ENCODE measurements at regions not wholly inside any gene's neighbourhood (a gene's known extent, or its start where the extent isn't known, plus 50 kb on each side); places are given as distances from the start of the nearest gene placed in this dataset.
"Not testable (repeated sequence)": the region's sequence is repeated elsewhere in the genome, so short reads cannot be mapped to it uniquely, and the experiment has no call there.

DNA sequence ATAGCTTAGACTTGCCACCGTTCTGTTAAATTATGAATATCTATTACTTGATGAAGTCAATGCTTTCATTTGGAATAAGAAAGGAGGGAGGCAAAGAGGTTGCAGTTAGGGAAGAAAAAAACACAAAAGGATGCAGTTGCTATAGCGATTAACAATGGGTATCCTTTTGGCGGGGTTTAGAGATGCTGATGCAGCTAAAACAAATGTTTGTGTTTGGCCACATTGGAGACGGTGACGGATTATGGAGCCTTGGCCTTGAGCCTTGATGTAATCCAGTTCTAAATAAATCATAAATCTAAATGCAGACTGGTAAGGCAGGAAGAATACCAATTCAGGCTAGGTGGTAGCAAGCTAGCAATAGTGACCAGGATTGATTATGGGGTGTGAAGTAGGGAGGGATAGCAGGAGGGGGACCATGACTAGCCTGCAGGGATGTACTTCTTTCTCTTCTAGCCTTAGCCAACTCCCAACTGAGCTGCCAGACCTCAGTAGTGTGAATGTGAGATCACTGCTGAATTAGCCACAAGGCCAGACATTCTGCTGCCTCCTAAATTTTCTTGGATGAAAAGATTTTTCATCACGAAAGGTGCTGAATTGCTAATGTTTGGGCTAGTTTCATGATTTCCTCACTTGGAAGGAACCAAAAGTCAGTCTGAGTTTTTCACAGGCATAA is 160.3 kb downstream of the TLR4 start:
- no peak for DNase-seq

DNA sequence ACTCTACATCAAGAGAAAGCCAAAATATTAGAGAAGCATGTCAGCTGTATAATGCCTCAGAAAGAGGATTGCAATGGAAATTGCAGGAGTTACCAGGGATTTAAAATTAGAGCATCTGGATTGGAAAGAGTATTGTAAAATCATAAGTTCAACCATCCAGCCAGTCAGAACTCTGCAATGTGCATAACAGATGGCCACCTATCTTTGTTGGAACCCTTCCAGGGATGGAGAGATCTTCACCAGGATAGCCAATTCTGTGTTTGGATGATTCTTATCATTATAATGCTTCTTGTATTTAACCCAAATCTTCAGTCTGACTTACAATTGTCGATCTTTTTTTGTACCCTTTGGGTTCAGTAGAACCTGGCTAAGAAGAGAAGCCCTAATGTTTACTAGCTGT is 164.4 kb downstream of the TLR4 start:
- no peak for DNase-seq

- no peak for DNase-seq
These were observed 165.1 kb downstream of the TLR4 start for GRCh38 chr9:117869287-117869686.

GRCh38 chr9:117869712-117870111 is 165.5 kb downstream of the TLR4 start:
- DNase-seq = no peak

DNA sequence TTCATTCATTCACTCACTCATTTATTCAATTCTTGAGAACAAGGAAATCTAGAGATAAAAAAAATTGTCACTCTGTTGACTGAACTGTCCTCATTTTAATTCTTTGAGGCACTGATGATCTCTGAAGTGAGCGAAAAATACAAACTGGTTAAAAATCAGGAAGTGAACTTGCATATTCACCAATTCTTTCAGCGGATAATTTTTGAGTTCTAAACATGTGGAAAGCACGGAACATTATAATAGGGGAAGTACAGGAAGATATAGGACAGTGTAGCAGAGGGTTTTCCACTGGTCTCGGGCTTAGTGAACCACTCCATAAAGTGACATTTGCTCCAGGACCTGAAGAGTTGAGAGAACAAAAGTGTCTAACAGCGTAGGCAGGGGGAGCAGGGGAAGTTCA is 169.5 kb downstream of the TLR4 start:
- no peak for DNase-seq

DNA sequence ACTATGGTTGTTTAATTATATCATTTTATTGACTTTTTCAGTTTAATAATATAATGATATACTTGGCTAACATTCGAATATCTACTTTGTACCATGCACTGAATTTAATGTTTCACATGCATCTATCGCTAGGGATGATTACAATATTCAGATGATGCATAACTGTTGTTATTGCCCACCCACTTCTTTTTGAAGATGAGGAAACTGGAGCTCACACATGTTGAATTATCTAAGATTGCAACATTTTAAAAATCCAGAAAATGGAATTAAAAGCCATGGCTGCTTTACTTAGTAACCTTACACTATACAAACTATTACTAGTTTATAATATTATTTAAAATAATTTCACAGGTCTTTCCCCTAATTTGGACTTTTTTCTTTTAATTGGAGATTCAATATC is 171.7 kb downstream of the TLR4 start:
- DNase-seq = no peak

- no peak for DNase-seq
These were observed 178.0 kb downstream of the TLR4 start for GRCh38 chr9:117882171-117882570.

GRCh38 chr9:117886616-117887015 is 182.4 kb downstream of the TLR4 start:
- no peak for DNase-seq

GRCh38 chr9:117887383-117887782 is 183.2 kb downstream of the TLR4 start:
- no peak for DNase-seq

DNA sequence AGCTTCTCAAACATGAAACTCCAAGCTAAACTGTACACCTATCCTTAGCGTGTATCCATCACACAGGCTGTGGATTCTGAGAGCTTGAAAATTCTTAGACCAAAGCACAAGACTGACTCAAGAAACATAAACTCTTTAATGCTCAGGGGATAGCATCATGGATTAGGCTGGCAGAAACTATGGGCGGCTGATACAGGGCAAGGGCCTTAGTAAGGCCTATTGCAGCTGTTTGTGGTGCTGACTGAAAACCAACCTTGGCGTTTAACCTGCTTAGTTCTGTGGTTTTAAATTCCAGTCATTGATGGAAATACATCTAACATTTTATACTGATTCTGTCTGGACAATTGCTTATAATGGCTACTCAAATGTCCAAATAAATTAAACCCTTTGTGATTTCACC is 183.7 kb downstream of the TLR4 start:
- no peak for DNase-seq

- no peak for DNase-seq
These were observed 199.2 kb downstream of the TLR4 start for GRCh38 chr9:117903453-117903852.

DNA sequence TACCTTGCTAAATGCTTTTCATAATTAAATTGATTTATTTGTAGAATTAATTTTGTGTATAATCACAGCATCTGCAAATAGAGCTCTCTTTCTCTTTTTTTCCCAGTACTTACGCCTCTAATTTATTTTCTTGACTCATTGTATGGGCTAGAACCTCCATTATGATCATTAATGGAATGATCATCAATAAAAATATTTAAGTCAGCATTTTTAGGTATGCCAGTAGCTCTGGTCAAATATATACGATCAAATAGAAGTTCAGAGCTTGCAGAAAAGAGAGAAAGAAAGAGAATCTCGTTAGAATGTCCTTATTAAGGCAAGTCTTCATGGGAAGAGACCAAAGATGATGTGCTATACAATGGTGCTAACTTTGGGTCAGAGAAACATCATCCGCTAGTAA is 202.6 kb downstream of the TLR4 start:
- no peak for DNase-seq

GRCh38 chr9:117907420-117907819 is 203.2 kb downstream of the TLR4 start:
- DNase-seq = no peak

DNA sequence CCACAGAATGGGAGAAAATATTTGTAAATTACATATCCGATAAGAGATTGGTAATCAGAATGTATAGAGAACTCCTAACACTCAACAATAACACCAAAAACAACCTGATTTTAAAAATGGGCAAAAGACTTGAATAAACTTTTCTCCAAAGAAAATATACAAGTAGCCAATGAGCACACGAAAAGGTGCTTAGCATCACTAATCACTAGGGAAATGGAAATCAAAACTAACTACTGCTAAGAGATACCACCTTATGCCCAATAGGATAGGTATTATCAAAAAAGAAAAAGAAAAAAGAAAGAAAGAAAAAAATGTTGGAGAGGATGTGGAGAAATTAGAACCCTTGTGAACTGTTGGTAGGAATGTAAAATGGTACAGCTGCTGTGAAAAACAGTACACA is 212.1 kb downstream of the TLR4 start:
- DNase-seq = no peak

GRCh38 chr9:117917873-117918272 is 213.7 kb downstream of the TLR4 start:
- DNase-seq = no peak

GRCh38 chr9:117919538-117919937 is 215.3 kb downstream of the TLR4 start:
- no peak for DNase-seq

- DNase-seq = no peak
These were observed 221.9 kb downstream of the TLR4 start for GRCh38 chr9:117926031-117926658.

DNA sequence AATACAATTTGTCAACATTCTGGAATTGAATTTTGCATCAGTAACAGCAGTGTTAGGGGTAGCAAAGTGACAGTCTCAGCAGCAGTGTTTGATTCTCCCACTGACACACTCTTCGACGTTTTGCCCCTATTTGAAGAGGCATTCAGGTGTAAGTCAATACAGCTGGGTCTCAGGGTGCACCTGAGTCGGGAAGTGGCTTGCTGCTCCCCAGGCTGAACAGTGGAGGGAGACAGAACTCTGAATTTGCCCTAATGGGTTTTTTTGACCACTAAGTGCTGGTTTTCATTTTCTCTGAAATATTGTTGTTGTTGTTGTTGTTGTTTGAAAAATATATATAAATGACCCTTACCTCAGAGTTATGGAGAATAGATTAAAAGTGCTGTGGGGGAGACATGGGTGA is 223.2 kb downstream of the TLR4 start:
- no peak for DNase-seq

GRCh38 chr9:117929868-117930267 is 225.7 kb downstream of the TLR4 start:
- no peak for DNase-seq

DNA sequence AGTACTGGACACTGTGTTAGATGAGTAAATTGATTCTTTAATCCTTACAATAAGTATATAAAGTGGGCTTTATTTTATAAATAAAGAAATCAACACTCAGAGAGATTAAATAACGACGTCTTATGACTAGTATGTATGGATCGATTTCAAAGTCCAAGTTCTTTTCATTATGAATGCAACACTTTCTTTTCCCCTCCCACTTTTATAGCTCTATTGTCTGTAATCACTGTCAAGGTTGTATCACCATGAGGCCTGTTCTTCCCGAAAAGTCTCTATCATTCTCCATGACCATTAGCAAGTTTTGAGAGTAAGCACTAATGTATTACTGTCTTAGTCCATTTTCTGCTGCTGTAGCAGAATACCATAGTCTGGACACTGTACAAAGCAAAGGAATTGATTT is 228.4 kb downstream of the TLR4 start:
- DNase-seq = no peak

DNA sequence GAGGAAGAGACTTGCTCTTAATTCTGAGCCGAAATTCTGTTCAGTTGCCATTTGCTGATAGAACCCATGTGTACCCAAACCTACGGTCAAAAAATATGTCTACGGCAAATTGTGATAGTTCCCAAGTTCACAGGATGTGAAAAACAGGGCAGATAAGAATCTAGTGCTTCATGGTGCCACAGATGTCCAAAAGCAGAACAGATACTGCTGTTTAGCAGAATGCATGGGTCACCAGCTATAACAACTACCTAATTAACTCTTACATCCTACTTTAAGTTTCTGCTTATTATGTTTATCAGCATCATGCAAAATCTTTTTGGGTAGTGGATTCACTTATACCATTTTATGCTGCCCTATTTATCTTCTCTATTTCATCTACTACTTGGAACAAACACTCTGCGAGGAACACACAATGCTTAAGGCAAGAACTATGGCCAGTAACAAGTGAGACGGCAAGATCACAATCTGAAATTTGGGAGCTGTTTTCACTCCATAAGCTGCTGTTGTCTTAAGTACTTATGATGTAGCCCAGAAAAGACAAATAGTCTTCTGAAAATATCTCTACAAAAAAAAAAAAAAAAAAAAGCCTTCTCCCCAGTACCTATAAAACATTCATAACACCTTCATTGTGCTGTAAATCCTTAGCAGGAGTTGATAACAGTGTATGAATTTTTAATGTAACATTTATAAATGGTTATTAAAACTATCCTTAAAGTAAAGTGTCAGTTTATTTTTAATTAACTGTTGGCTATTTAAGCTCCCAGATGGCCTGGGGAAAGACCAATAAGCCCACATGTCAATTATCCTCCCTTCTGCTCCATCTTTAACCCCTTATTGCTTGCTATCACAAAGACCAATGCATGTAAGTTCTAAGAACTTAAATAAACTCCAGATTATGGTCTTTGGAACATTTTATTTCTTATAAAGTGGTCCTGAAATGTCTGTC is 232.3 kb downstream of the TLR4 start:
- no peak for DNase-seq

DNA sequence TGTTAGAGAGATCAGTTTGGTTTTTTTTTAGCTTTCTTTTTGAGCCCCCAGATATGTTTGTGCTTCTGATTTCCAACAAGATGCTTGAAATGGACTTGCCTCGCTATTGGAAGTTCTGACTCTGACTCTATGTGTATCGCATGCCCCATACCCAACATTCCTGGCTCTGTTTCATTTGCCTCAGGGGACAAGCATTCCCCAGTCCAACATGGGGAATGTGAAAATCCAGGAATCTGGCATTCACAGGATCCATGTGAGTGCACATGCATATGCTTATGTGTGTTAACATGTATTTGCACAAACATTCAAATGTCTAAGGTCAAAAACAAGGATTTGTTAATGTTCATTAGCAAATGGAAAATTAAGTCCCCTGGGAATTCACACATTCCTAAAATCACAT is 233.9 kb downstream of the TLR4 start:
- DNase-seq = no peak

GRCh38 chr9:117938896-117939295 is 234.7 kb downstream of the TLR4 start:
- no peak for DNase-seq

- not testable (repeated sequence) for DNase-seq
These were observed 240.5 kb downstream of the TLR4 start for GRCh38 chr9:117944750-117945149.

Measured in stimulated activated CD4-positive, alpha-beta T cell treated with anti-CD3 and anti-CD28 coated beads, Interleukin-1b, Interleukin-23, amount 100 ng/mL, for 48 hours (primary cell).